ENCODE measurements at regions not wholly inside any gene's neighbourhood (a gene's known extent, or its start where the extent isn't known, plus 50 kb on each side); places are given as distances from the start of the nearest gene placed in this dataset.

- no peak overlapping the region for H3K27ac ChIP-seq (ENCODE audit: low read depth, low read length, severe bottlenecking)
- H3K36me3 ChIP-seq (ENCODE audit: control insufficient read depth, insufficient read depth, low read length), result no peaks in the 10 kb centered on the region
- no peaks in the 10 kb centered on the region for H3K9me3 ChIP-seq (ENCODE audit: control insufficient read depth, low read length)
- H3K4me3 ChIP-seq (ENCODE audit: extremely low read depth, insufficient read depth, low read length, poor library complexity, severe bottlenecking), result no peak overlapping the region
- WGBS, 2 experiments (ENCODE audit: insufficient coverage in 2 of 2), result 86 to 93% methylated on average over 4 to 5 of the region's 5 CpGs
- peaks cover 27% of the 10 kb centered on the region for H3K4me1 ChIP-seq (ENCODE audit: control insufficient read depth, insufficient read depth, low read length, poor library complexity, severe bottlenecking)
Observed at GRCh38 chr14:100400115-100400514, 77.0 kb downstream of the SLC25A47 start.

GRCh38 chr14:100401031-100401692, 78.0 kb downstream of the SLC25A47 start:
- H3K4me1 ChIP-seq (ENCODE audit: control insufficient read depth, insufficient read depth, low read length, poor library complexity, severe bottlenecking), result peaks cover 27% of the 10 kb centered on the region
- H3K27ac ChIP-seq (ENCODE audit: low read depth, low read length, severe bottlenecking), result no peak overlapping the region
- no peak overlapping the region for H3K4me3 ChIP-seq (ENCODE audit: extremely low read depth, insufficient read depth, low read length, poor library complexity, severe bottlenecking)
- 90 to 93% methylated on average over 14 of the region's 17 CpGs for WGBS, 2 experiments (ENCODE audit: insufficient coverage in 2 of 2)
- no peaks in the 10 kb centered on the region for H3K36me3 ChIP-seq (ENCODE audit: control insufficient read depth, insufficient read depth, low read length)
- H3K9me3 ChIP-seq (ENCODE audit: control insufficient read depth, low read length), result no peaks in the 10 kb centered on the region

GRCh38 chr14:100401792-100402191, 78.7 kb downstream of the SLC25A47 start:
- H3K36me3 ChIP-seq (ENCODE audit: control insufficient read depth, insufficient read depth, low read length), result no peaks in the 10 kb centered on the region
- H3K4me1 ChIP-seq (ENCODE audit: control insufficient read depth, insufficient read depth, low read length, poor library complexity, severe bottlenecking), result peaks cover 30% of the 10 kb centered on the region
- 96 to 100% methylated on average over 1 to 3 of the region's 3 CpGs for WGBS, 2 experiments (ENCODE audit: insufficient coverage in 2 of 2)
- no peaks in the 10 kb centered on the region for H3K9me3 ChIP-seq (ENCODE audit: control insufficient read depth, low read length)
- H3K27ac ChIP-seq (ENCODE audit: low read depth, low read length, severe bottlenecking), result no peak overlapping the region
- H3K4me3 ChIP-seq (ENCODE audit: extremely low read depth, insufficient read depth, low read length, poor library complexity, severe bottlenecking), result no peak overlapping the region

- H3K36me3 ChIP-seq (ENCODE audit: control insufficient read depth, insufficient read depth, low read length), result no peaks in the 10 kb centered on the region
- H3K4me1 ChIP-seq (ENCODE audit: control insufficient read depth, insufficient read depth, low read length, poor library complexity, severe bottlenecking), result peaks cover 34% of the 10 kb centered on the region
- WGBS, 2 experiments (ENCODE audit: insufficient coverage in 2 of 2), result 75 to 79% methylated on average over 5 of the region's 7 CpGs
- H3K9me3 ChIP-seq (ENCODE audit: control insufficient read depth, low read length), result no peaks in the 10 kb centered on the region
- H3K27ac ChIP-seq (ENCODE audit: low read depth, low read length, severe bottlenecking), result no peak overlapping the region
- no peak overlapping the region for H3K4me3 ChIP-seq (ENCODE audit: extremely low read depth, insufficient read depth, low read length, poor library complexity, severe bottlenecking)
Observed at GRCh38 chr14:100402631-100403030, 79.5 kb downstream of the SLC25A47 start.

- peaks cover 37% of the 10 kb centered on the region for H3K4me1 ChIP-seq (ENCODE audit: control insufficient read depth, insufficient read depth, low read length, poor library complexity, severe bottlenecking)
- no peaks in the 10 kb centered on the region for H3K36me3 ChIP-seq (ENCODE audit: control insufficient read depth, insufficient read depth, low read length)
- no peaks in the 10 kb centered on the region for H3K9me3 ChIP-seq (ENCODE audit: control insufficient read depth, low read length)
- WGBS, 2 experiments (ENCODE audit: insufficient coverage in 2 of 2), result 95 to 100% methylated on average over 2 to 3 of the region's 5 CpGs
- H3K4me3 ChIP-seq (ENCODE audit: extremely low read depth, insufficient read depth, low read length, poor library complexity, severe bottlenecking), result no peak overlapping the region
- H3K27ac ChIP-seq (ENCODE audit: low read depth, low read length, severe bottlenecking), result no peak overlapping the region
Observed at GRCh38 chr14:100403105-100403504, 80.0 kb downstream of the SLC25A47 start.

- Histone ChIP-seq H3K36me3 (ENCODE audit: control insufficient read depth, insufficient read depth, low read length) (no peaks in the 10 kb centered on the region), H3K4me1 (ENCODE audit: control insufficient read depth, insufficient read depth, low read length, poor library complexity, severe bottlenecking) (peaks cover 37% of the 10 kb centered on the region), H3K27ac (ENCODE audit: low read depth, low read length, severe bottlenecking) (no peak overlapping the region), H3K9me3 (ENCODE audit: control insufficient read depth, low read length) (no peaks in the 10 kb centered on the region), H3K4me3 (ENCODE audit: extremely low read depth, insufficient read depth, low read length, poor library complexity, severe bottlenecking) (no peak overlapping the region)
- 91 to 96% methylated on average over 8 to 10 of the region's 10 CpGs for WGBS, 2 experiments (ENCODE audit: insufficient coverage in 2 of 2)
Observed at GRCh38 chr14:100403802-100404365, 80.7 kb downstream of the SLC25A47 start.

- Histone ChIP-seq H3K4me3 (ENCODE audit: extremely low read depth, insufficient read depth, low read length, poor library complexity, severe bottlenecking) (no peak overlapping the region), H3K27ac (ENCODE audit: low read depth, low read length, severe bottlenecking) (no peak overlapping the region), H3K36me3 (ENCODE audit: control insufficient read depth, insufficient read depth, low read length) (no peaks in the 10 kb centered on the region), H3K4me1 (ENCODE audit: control insufficient read depth, insufficient read depth, low read length, poor library complexity, severe bottlenecking) (peaks cover 37% of the 10 kb centered on the region), H3K9me3 (ENCODE audit: control insufficient read depth, low read length) (no peaks in the 10 kb centered on the region)
- 81 to 93% methylated on average over 4 of the region's 4 CpGs for WGBS, 2 experiments (ENCODE audit: insufficient coverage in 2 of 2)
Observed at GRCh38 chr14:100404419-100404818, 81.3 kb downstream of the SLC25A47 start.

- peaks cover 37% of the 10 kb centered on the region for H3K4me1 ChIP-seq (ENCODE audit: control insufficient read depth, insufficient read depth, low read length, poor library complexity, severe bottlenecking)
- H3K9me3 ChIP-seq (ENCODE audit: control insufficient read depth, low read length), result no peaks in the 10 kb centered on the region
- 95 to 98% methylated on average over 9 to 12 of the region's 12 CpGs for WGBS, 2 experiments (ENCODE audit: insufficient coverage in 2 of 2)
- no peak overlapping the region for H3K27ac ChIP-seq (ENCODE audit: low read depth, low read length, severe bottlenecking)
- no peaks in the 10 kb centered on the region for H3K36me3 ChIP-seq (ENCODE audit: control insufficient read depth, insufficient read depth, low read length)
- H3K4me3 ChIP-seq (ENCODE audit: extremely low read depth, insufficient read depth, low read length, poor library complexity, severe bottlenecking), result no peak overlapping the region
Observed at GRCh38 chr14:100405760-100406455, 82.8 kb downstream of the SLC25A47 start.

GRCh38 chr14:100406505-100407131, 83.5 kb downstream of the SLC25A47 start:
- Histone ChIP-seq H3K36me3 (ENCODE audit: control insufficient read depth, insufficient read depth, low read length) (no peaks in the 10 kb centered on the region), H3K4me1 (ENCODE audit: control insufficient read depth, insufficient read depth, low read length, poor library complexity, severe bottlenecking) (peaks cover 37% of the 10 kb centered on the region), H3K4me3 (ENCODE audit: extremely low read depth, insufficient read depth, low read length, poor library complexity, severe bottlenecking) (no peak overlapping the region), H3K9me3 (ENCODE audit: control insufficient read depth, low read length) (no peaks in the 10 kb centered on the region), H3K27ac (ENCODE audit: low read depth, low read length, severe bottlenecking) (no peak overlapping the region)
- WGBS, 2 experiments (ENCODE audit: insufficient coverage in 2 of 2), result 94 to 96% methylated on average over 3 to 9 of the region's 10 CpGs

- Histone ChIP-seq H3K9me3 (ENCODE audit: control insufficient read depth, low read length) (no peaks in the 10 kb centered on the region), H3K4me3 (ENCODE audit: extremely low read depth, insufficient read depth, low read length, poor library complexity, severe bottlenecking) (no peak overlapping the region), H3K27ac (ENCODE audit: low read depth, low read length, severe bottlenecking) (no peak overlapping the region), H3K36me3 (ENCODE audit: control insufficient read depth, insufficient read depth, low read length) (no peaks in the 10 kb centered on the region), H3K4me1 (ENCODE audit: control insufficient read depth, insufficient read depth, low read length, poor library complexity, severe bottlenecking) (peaks cover 37% of the 10 kb centered on the region)
- 86 to 94% methylated on average over 9 of the region's 11 CpGs for WGBS, 2 experiments (ENCODE audit: insufficient coverage in 2 of 2)
Observed at GRCh38 chr14:100407376-100408102, 84.4 kb downstream of the SLC25A47 start.

Measured in mesodermal cell (in vitro differentiated cells).